Tibial nerve (tissue), 4 donors: ENCODE measurements at regions not wholly inside any gene's neighbourhood (a gene's known extent, or its start where the extent isn't known, plus 50 kb on each side); places are given as distances from the start of the nearest gene placed in this dataset.

Experiments used
- DNase-seq, 2 donors: peaks; one replicate each; pipeline ENCODE4 v3.0.0-alpha.2; 2019; ENCODE audit warnings: low spot score in 2 of 2
- H3K27ac ChIP-seq, 4 donors: fragments of 200-600 bp; sonication (generic) in 3 of 4; one replicate each; pipeline ENCODE4 v1.5.1; 2017 to 2019; ENCODE audit warnings: mild to moderate bottlenecking in 1 of 4
- H3K27me3 ChIP-seq, 2 donors: fragments of 200-600 bp; sonication (generic) in 1 of 2; one replicate each; pipeline versions ENCODE4 v1.5.1 to v1.6.0; 2017 to 2019
- H3K36me3 ChIP-seq, 3 donors: fragments of 200-600 bp; sonication (generic); one replicate each; pipeline ENCODE4 v1.5.1; 2018 to 2019
- H3K4me1 ChIP-seq, 4 donors: fragments of 200-600 bp; sonication (generic) in 3 of 4; one replicate each; pipeline ENCODE4 v1.5.1; 2017 to 2019
- H3K4me3 ChIP-seq, 4 donors: fragments of 200-600 bp; sonication (generic) in 3 of 4; one replicate each; pipeline ENCODE4 v1.5.1; 2017 to 2019; ENCODE audit warnings: mild to moderate bottlenecking in 1 of 4, moderate library complexity in 1 of 4
- H3K9me3 ChIP-seq, 4 donors: fragments of 200-600 bp; sonication (generic) in 3 of 4; one replicate each; pipeline ENCODE4 v1.5.1; 2017 to 2019
- EP300 ChIP-seq, 2 donors: sonication (generic); formaldehyde crosslinking; IDR thresholded peaks; one replicate each; pipeline ENCODE4 v1.6.1; 2017; ENCODE audit warnings: antibody characterized with exemption in 2 of 2, mild to moderate bottlenecking in 1 of 2
- POLR2A ChIP-seq, 2 donors: fragments of 450-650 bp; IDR thresholded peaks; one replicate each; pipeline ENCODE4 v1.6.1; 2017; ENCODE audit warnings: antibody characterized with exemption in 2 of 2, mild to moderate bottlenecking in 2 of 2, moderate library complexity in 2 of 2
- WGBS, 2 donors: methylation state at CpG; one replicate each; pipeline ENCODE4 v1.1.5; 2018; 5-methylcytosine and 5-hydroxymethylcytosine counted together
- TF ChIP-seq, protein P1 (sequence below), 5 experiments: fragments of 200-600 bp in 3 of 5; fragments of 450-650 bp in 2 of 5; sonication (generic) in 3 of 5; IDR thresholded peaks; one replicate each; pipeline ENCODE4 v1.5.1; 2016 to 2019; ENCODE audit warnings: antibody characterized with exemption in 5 of 5, mild to moderate bottlenecking in 3 of 5, moderate library complexity in 2 of 5

DNA sequence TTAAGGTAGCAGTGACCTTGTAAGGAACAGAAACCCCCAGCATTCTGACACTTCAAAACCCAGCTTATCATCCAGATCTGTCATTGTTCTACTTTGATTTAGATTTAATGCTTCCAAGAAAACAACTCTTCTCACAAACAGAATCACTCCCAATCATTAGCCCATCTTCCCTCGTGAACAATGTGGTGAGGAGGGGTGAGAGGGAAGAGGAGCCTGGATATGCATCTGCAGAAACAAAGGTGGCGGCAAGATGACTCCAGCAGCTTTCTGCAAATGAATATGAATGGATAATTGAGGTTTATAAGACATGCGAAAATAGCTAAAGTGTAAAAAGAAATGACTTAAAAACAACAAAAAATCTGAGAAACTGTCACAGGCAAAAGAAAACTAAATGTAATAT lies 859.9 kb upstream of the SLC10A2 start:
- Histone ChIP-seq H3K27me3 (no peaks in the 10 kb centered on the region), H3K27ac (no peak overlapping the region), H3K4me1 (no peaks in the 10 kb centered on the region), H3K36me3 (no peaks in the 10 kb centered on the region), H3K9me3 (no peaks in the 10 kb centered on the region), H3K4me3 (no peak overlapping the region)
- no peak for DNase-seq
- no peak for TF ChIP-seq POLR2A (IDR thresholded peaks at IDR 0.05)
- TF ChIP-seq EP300 (IDR thresholded peaks at IDR 0.05), result no peak
- TF ChIP-seq, protein P1, sequence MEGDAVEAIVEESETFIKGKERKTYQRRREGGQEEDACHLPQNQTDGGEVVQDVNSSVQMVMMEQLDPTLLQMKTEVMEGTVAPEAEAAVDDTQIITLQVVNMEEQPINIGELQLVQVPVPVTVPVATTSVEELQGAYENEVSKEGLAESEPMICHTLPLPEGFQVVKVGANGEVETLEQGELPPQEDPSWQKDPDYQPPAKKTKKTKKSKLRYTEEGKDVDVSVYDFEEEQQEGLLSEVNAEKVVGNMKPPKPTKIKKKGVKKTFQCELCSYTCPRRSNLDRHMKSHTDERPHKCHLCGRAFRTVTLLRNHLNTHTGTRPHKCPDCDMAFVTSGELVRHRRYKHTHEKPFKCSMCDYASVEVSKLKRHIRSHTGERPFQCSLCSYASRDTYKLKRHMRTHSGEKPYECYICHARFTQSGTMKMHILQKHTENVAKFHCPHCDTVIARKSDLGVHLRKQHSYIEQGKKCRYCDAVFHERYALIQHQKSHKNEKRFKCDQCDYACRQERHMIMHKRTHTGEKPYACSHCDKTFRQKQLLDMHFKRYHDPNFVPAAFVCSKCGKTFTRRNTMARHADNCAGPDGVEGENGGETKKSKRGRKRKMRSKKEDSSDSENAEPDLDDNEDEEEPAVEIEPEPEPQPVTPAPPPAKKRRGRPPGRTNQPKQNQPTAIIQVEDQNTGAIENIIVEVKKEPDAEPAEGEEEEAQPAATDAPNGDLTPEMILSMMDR (IDR thresholded peaks at IDR 0.05), result no peak
- WGBS, 2 donors, result 76 to 82% methylated on average over 3 of the region's 3 CpGs

DNA sequence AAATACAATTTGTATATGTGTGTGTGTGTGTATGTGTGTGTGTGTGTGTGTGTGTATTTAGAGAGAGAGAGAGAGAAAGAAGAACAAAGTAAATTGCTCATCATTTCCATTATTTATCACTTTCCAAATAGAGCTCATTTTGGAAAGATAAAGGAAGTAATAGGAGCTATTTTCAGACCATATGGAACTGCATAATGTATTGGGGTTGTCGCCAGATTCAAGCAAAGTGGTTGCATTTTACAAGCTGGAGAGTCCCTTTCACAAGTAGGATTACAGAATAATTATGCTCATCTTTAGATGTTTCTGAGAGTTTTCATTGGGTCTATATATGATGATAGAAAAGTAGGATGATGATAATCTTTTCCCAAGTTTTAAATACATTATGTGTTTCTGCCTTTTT lies 842.7 kb upstream of the SLC10A2 start:
- no peaks in the 10 kb centered on the region for H3K36me3 ChIP-seq
- no peak overlapping the region for H3K4me3 ChIP-seq
- no peak overlapping the region for H3K27ac ChIP-seq
- DNase-seq, result no peak
- H3K9me3 ChIP-seq, result no peaks in the 10 kb centered on the region
- TF ChIP-seq POLR2A (IDR thresholded peaks at IDR 0.05) (no peak), EP300 (IDR thresholded peaks at IDR 0.05) (no peak)
- TF ChIP-seq, protein P1 (IDR thresholded peaks at IDR 0.05), result no peak
- 83 to 89% methylated on average over 1 of the region's 1 CpG for WGBS, 2 donors
- no peaks in the 10 kb centered on the region for H3K27me3 ChIP-seq
- no peaks in the 10 kb centered on the region for H3K4me1 ChIP-seq

DNA sequence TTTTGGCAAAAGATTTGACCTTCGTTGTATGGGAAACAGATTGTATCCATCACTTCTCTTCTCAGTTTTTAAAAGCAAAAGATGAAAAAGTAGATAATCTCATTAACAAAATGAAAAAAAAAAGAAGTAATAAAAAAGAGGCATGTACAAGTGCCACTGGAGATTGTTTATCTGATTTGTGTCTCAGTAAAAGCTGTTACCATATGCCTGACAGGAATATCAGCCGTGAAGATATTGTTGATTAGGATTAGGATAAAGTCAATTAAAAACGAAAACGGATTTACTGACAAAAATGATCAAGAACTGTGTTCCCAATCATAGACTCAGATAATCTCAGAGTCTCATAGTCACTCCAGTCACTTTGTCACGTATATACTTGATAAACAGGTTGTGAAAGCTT lies 842.1 kb upstream of the SLC10A2 start:
- H3K9me3 ChIP-seq, result no peaks in the 10 kb centered on the region
- DNase-seq, result no peak
- H3K27me3 ChIP-seq, result no peaks in the 10 kb centered on the region
- no peaks in the 10 kb centered on the region for H3K4me1 ChIP-seq
- H3K27ac ChIP-seq, result no peak overlapping the region
- H3K36me3 ChIP-seq, result no peaks in the 10 kb centered on the region
- TF ChIP-seq EP300 (IDR thresholded peaks at IDR 0.05) (no peak), POLR2A (IDR thresholded peaks at IDR 0.05) (no peak)
- TF ChIP-seq, protein P1 (IDR thresholded peaks at IDR 0.05), result no peak
- H3K4me3 ChIP-seq, result no peak overlapping the region
- WGBS, 2 donors, result 82 to 83% methylated on average over 5 of the region's 5 CpGs

DNA sequence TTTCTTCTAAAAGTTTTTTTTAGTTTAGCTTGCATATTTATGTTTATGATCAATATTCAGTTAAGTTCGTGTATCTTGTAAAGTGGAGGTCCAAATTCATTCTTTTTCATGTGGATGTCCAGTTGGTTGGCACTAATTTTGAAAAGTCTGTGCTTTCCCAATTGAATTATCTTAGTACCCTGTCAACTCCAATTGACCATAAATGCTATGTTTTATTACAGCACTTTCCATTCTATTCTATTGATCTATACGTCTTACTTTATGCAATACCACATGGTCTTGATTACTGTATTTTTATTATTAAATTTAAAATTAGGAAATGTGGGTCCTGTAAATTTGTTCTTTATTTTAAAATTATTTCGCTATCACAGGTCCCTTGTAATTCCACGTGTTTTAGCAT lies 837.6 kb upstream of the SLC10A2 start:
- WGBS, 2 donors, result 89 to 93% methylated on average over 4 of the region's 4 CpGs
- H3K27ac ChIP-seq, result no peak overlapping the region
- DNase-seq, result no peak
- H3K9me3 ChIP-seq, result peaks cover 0 to 3% (median 0%) of the 10 kb centered on the region in 4 donors
- H3K36me3 ChIP-seq, result no peaks in the 10 kb centered on the region
- no peak for TF ChIP-seq EP300 (IDR thresholded peaks at IDR 0.05)
- TF ChIP-seq, protein P1 (IDR thresholded peaks at IDR 0.05), result no peak
- TF ChIP-seq POLR2A (IDR thresholded peaks at IDR 0.05), result no peak
- no peaks in the 10 kb centered on the region for H3K27me3 ChIP-seq
- H3K4me3 ChIP-seq, result no peak overlapping the region
- H3K4me1 ChIP-seq, result no peaks in the 10 kb centered on the region

DNA sequence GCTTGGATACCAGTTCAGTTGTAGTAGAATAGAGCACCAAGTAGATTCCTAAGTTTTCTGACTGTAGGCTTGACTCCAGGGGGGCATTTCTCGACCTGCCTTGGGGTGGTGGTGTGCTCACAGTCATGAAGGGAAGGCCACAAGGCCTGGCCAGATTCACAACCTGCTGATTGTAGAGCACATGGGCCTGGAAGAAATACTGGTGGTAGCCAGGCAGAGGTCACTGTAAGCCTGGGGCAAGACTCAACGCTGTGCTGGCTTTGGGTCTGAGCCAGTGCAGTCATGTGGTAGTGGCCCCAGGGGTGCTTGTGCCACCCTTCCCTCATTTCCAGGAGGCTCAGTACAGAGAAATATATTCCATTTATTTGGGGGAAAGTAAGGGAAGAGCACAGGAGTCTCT lies 832.3 kb upstream of the SLC10A2 start:
- Histone ChIP-seq H3K27me3 (no peaks in the 10 kb centered on the region), H3K4me3 (no peak overlapping the region), H3K9me3 (peaks cover 0 to 10% (median 0%) of the 10 kb centered on the region in 4 donors), H3K4me1 (no peaks in the 10 kb centered on the region), H3K36me3 (no peaks in the 10 kb centered on the region), H3K27ac (no peak overlapping the region)
- no peak for DNase-seq
- 93 to 100% methylated on average over 2 of the region's 2 CpGs for WGBS, 2 donors
- TF ChIP-seq POLR2A (IDR thresholded peaks at IDR 0.05), result no peak
- no peak for TF ChIP-seq EP300 (IDR thresholded peaks at IDR 0.05)
- TF ChIP-seq, protein P1 (IDR thresholded peaks at IDR 0.05), result no peak
